GM23338 (cell line): ENCODE measurements at regions not wholly inside any gene's neighbourhood (a gene's known extent, or its start where the extent isn't known, plus 50 kb on each side); places are given as distances from the start of the nearest gene placed in this dataset.

Source experiments
- CREB1 ChIP-seq: fragments of 250-450 bp; sonication (Bioruptor Pico); IDR thresholded peaks from 2 replicates; pipeline ENCODE4 v1.5.0; 2020; ENCODE audit warnings: low read depth, mild to moderate bottlenecking, moderate library complexity
- EZH2 ChIP-seq: fragments of 200-600 bp; sonication (generic); IDR thresholded peaks from one replicate; pipeline ENCODE4 v1.8.0; 2017; ENCODE audit warnings: antibody characterized with exemption, mild to moderate bottlenecking, low read depth; ENCODE audit not compliant: unreplicated experiment
- NANOG ChIP-seq: IDR thresholded peaks from 2 replicates; pipeline ENCODE4 v1.6.1; 2016; ENCODE audit warnings: antibody characterized with exemption, borderline replicate concordance
- POLR2AphosphoS5 ChIP-seq: IDR thresholded peaks from 2 replicates; pipeline ENCODE4 v1.6.1; 2016; ENCODE audit warnings: antibody characterized with exemption, low read depth
- ZNF331 ChIP-seq: fragments of 250-450 bp; sonication (Bioruptor Pico); IDR thresholded peaks from 2 replicates; pipeline ENCODE4 v1.5.0; 2020; ENCODE audit warnings: low read depth, mild to moderate bottlenecking, moderate library complexity
- TF ChIP-seq, protein P1 (sequence below), 2 experiments: fragments of 200-600 bp in 1 of 2; sonication (generic) in 1 of 2; conservative IDR thresholded peaks; 2 replicates each; pipeline versions ENCODE4 v1.5.1 to v1.6.1; 2016 to 2017; ENCODE audit warnings: antibody characterized with exemption in 2 of 2, low read depth in 2 of 2, mild to moderate bottlenecking in 2 of 2, moderate library complexity in 1 of 2
- TF ChIP-seq, protein P2 (sequence below): IDR thresholded peaks from one replicate; pipeline ENCODE4 v1.6.1; 2018; ENCODE audit warnings: antibody characterized with exemption; ENCODE audit not compliant: unreplicated experiment

DNA sequence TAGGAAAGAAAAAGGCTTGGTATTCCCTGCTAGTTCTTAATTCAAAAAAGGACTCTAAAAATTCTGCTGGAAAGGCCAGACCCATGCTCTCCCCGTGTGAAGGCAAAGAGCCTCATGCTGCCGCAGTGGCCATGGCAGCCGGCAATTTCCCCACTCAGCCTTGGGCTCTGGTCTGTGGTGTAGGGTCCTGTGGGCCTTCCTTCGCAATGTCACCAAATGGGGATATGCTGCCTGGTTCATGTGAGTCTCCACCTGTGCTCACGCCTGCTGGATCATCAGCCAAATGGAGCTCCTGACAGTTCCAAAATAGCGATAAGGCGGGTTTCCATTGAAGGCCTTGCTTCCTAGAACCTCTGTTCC is 282.8 kb upstream of the ATP5MC3 start:
- TF ChIP-seq, protein P1, sequence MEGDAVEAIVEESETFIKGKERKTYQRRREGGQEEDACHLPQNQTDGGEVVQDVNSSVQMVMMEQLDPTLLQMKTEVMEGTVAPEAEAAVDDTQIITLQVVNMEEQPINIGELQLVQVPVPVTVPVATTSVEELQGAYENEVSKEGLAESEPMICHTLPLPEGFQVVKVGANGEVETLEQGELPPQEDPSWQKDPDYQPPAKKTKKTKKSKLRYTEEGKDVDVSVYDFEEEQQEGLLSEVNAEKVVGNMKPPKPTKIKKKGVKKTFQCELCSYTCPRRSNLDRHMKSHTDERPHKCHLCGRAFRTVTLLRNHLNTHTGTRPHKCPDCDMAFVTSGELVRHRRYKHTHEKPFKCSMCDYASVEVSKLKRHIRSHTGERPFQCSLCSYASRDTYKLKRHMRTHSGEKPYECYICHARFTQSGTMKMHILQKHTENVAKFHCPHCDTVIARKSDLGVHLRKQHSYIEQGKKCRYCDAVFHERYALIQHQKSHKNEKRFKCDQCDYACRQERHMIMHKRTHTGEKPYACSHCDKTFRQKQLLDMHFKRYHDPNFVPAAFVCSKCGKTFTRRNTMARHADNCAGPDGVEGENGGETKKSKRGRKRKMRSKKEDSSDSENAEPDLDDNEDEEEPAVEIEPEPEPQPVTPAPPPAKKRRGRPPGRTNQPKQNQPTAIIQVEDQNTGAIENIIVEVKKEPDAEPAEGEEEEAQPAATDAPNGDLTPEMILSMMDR (conservative IDR thresholded peaks at IDR 0.05; ENCODE audit: low read depth in 2 of 2): no peak
- no peak for TF ChIP-seq EZH2
- TF ChIP-seq, protein P2, sequence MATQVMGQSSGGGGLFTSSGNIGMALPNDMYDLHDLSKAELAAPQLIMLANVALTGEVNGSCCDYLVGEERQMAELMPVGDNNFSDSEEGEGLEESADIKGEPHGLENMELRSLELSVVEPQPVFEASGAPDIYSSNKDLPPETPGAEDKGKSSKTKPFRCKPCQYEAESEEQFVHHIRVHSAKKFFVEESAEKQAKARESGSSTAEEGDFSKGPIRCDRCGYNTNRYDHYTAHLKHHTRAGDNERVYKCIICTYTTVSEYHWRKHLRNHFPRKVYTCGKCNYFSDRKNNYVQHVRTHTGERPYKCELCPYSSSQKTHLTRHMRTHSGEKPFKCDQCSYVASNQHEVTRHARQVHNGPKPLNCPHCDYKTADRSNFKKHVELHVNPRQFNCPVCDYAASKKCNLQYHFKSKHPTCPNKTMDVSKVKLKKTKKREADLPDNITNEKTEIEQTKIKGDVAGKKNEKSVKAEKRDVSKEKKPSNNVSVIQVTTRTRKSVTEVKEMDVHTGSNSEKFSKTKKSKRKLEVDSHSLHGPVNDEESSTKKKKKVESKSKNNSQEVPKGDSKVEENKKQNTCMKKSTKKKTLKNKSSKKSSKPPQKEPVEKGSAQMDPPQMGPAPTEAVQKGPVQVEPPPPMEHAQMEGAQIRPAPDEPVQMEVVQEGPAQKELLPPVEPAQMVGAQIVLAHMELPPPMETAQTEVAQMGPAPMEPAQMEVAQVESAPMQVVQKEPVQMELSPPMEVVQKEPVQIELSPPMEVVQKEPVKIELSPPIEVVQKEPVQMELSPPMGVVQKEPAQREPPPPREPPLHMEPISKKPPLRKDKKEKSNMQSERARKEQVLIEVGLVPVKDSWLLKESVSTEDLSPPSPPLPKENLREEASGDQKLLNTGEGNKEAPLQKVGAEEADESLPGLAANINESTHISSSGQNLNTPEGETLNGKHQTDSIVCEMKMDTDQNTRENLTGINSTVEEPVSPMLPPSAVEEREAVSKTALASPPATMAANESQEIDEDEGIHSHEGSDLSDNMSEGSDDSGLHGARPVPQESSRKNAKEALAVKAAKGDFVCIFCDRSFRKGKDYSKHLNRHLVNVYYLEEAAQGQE: no peak
- no peak for TF ChIP-seq POLR2AphosphoS5
- no peak for TF ChIP-seq NANOG
- TF ChIP-seq ZNF331 (CRISPR knock-in tag): no peak
- no peak for TF ChIP-seq CREB1 (CRISPR knock-in tag)
